GM19035 (cell line): ENCODE measurements at regions not wholly inside any gene's neighbourhood (a gene's known extent, or its start where the extent isn't known, plus 50 kb on each side); places are given as distances from the start of the nearest gene placed in this dataset.
"Not testable (repeated sequence)": the region's sequence is repeated elsewhere in the genome, so short reads cannot be mapped to it uniquely, and the experiment has no call there.

ENCODE experiments used
- ATAC-seq: cut with Tn5 transposase; IDR thresholded peaks from one replicate; pipeline ENCODE4 v1.9.1; 2021; ENCODE audit not compliant: unreplicated experiment

- ATAC-seq: not testable (repeated sequence)
Observed at GRCh38 chrX:79026742-79027141, 81.6 kb downstream of the P2RY10 start.

GRCh38 chrX:79035421-79035820, 90.2 kb downstream of the P2RY10 start:
- ATAC-seq: no peak

GRCh38 chrX:79036157-79036880, 91.1 kb downstream of the P2RY10 start:
- ATAC-seq: no peak

- ATAC-seq: peak; percentile 90
Observed at GRCh38 chrX:79065696-79066095, 78.8 kb upstream of the GPR174 start.

- no peak for ATAC-seq
Observed at GRCh38 chrX:79078114-79078513, 66.4 kb upstream of the GPR174 start.

- no peak for ATAC-seq
Observed at GRCh38 chrX:79079477-79079876, 65.0 kb upstream of the GPR174 start.

- ATAC-seq: no peak
Observed at GRCh38 chrX:79080141-79080540, 64.3 kb upstream of the GPR174 start.

GRCh38 chrX:79081895-79082512, 62.5 kb upstream of the GPR174 start:
- no peak for ATAC-seq

- no peak for ATAC-seq
Observed at GRCh38 chrX:79082899-79083298, 61.6 kb upstream of the GPR174 start.

- ATAC-seq: no peak
Observed at GRCh38 chrX:79084923-79085322, 59.6 kb upstream of the GPR174 start.

GRCh38 chrX:79089896-79090584, 54.4 kb upstream of the GPR174 start:
- ATAC-seq: no peak

GRCh38 chrX:79094075-79094832, 50.2 kb upstream of the GPR174 start:
- ATAC-seq: no peak
